Mucosa of gallbladder (tissue), 1 donor: ENCODE measurements at regions not wholly inside any gene's neighbourhood (a gene's known extent, or its start where the extent isn't known, plus 50 kb on each side); places are given as distances from the start of the nearest gene placed in this dataset.
"Not testable (repeated sequence)": the region's sequence is repeated elsewhere in the genome, so short reads cannot be mapped to it uniquely, and the experiment has no call there.

Source experiments
- DNase-seq: peaks from one replicate; pipeline ENCODE4 v3.0.0-alpha.2; 2020; ENCODE audit warnings: low spot score
- donor health status: DM: no; HTN: no; CAD: no.

DNA sequence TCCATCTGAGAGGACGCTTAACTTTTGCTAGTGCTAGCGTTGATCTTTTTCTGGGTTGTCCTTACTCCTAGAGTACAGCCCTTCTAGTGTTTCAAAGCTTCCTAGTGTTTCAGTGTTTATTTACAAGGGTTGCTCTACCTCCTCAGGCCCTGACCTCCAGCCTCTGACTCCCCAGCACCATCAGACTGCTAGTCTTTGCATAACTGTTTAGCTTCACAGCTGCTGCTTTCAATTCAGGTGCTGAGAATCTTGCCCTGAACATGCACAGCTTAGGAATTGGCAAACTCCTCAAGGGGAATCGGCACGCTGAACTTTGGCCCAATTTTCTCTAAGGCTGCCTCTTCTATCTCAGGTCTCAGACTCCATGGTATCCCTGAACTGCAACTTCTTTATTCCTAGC, 52.9 kb downstream of the OR52B4 start:
- not testable (repeated sequence) for DNase-seq

DNA sequence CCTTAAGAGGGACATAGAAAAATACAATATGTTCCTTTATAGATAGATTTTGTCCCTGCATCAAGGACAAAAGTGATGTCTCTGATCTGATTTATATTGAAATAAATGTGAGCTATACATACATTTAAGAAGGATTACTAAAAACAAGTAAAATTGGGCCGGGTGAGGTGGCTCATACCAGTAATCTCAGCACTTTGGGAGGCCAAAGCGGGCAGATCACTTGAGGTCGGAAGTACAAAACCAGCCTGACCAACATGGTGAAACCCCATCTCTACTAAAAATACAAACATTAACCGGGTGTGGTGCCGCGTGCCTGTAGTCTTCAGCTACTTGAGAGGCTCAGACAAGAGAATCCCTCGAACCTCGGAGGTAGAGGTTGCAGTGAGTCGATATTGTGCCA, 91.0 kb downstream of the OR52B4 start:
- not testable (repeated sequence) for DNase-seq

DNA sequence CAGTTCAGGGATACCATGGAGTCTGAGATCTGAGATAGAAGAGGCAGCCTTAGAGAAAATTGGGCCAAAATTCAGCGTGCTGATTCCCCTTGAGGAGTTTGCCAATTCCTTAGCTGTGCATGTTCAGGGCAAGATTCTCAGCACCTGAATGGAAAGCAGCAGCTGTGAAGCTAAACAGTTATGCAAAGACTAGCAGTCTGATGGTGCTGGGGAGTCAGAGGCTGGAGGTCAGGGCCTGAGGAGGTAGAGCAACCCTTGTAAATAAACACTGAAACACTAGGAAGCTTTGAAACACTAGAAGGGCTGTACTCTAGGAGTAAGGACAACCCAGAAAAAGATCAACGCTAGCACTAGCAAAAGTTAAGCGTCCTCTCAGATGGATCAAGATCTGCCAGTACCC, 117.1 kb downstream of the OR52B4 start:
- not testable (repeated sequence) for DNase-seq

DNA sequence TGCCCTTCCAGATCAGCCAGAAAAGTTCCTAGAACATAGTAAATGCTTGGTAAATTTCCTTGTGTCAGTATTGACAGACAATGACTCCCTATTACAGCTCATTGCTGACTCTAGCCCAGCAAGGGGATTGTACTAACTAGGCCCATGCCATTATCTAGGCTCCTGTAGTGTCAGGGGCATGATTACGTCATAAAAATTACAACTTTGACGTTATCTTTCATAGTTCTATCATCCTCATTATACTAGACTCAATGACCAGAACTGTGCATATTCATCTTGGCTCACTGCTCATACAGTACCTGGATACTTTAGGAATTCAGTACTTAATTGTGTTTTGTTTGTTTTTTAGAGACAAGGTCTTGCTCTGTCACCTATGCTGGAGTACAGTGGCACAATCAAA, 118.7 kb downstream of the OR52B4 start:
- not testable (repeated sequence) for DNase-seq

DNA sequence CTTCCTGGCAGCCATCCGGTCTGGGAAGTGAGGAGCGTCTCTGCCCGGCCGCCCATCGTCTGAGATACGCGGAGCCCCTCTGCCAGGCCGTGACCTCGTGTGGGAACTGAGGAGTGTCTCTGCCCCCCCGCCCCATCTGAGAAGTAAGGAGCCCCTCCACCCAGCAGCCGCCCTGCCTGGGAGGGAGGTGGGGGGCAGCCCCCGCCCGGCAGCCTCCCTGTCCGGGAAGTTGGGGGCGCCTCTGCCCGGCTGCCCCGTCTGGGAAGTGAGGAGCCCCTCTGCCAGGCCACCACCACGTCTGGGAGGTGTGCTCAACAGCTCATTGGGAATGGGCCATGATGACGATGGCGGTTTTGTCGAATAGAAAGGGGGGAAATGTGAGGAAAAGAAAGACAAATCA, 130.4 kb downstream of the OR52B4 start:
- not testable (repeated sequence) for DNase-seq

DNA sequence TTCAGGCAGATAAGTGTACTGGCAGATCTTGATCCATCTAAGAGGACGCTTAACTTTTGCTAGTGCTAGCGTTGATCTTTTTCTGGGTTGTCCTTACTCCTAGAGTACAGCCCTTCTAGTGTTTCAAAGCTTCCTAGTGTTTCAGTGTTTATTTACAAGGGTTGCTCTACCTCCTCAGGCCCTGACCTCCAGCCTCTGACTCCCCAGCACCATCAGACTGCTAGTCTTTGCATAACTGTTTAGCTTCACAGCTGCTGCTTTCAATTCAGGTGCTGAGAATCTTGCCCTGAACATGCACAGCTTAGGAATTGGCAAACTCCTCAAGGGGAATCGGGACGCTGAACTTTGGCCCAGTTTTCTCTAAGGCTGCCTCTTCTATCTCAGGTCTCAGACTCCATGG, 124.3 kb downstream of the RRM1 start:
- DNase-seq, result not testable (repeated sequence)

DNA sequence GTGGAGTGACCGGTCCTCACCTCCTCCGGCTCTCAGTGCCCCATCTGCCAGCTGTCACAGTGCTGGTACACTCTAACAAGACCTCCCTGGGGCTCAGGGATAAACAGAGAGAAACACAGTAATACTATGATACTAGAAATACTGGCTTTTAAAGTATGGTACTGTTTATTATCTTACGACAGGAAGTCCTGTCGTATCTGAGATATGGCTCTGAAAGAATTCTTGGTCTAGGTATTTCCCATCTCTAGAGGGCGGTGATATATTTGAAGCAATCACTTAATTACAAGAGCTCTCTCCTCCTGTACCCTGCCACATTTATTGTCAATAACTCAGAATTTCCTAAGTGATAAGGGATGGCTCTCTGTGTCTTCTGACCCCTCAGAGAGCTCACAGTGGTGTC, 119.1 kb downstream of the RRM1 start:
- DNase-seq, result no peak

DNA sequence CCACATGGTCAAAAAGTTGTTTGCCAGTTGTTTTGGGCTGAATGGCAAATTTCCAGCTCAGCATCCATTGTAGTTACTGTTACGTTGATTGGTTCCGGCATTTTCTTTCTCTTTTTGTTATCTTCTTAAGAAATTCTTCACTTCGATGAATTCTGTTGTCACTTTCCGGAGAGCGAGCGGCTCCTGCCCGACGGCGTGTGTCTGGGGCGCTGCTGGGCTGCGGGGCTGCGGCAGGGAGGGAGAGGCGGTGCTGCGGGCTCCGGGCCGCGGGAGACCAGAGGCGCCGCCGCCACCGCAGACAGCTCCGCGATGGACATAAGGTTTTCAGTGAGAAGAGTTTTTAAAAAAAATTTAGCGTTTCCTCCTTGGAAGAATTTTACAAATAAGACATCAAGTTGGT, 117.4 kb downstream of the RRM1 start:
- DNase-seq, result no peak

DNA sequence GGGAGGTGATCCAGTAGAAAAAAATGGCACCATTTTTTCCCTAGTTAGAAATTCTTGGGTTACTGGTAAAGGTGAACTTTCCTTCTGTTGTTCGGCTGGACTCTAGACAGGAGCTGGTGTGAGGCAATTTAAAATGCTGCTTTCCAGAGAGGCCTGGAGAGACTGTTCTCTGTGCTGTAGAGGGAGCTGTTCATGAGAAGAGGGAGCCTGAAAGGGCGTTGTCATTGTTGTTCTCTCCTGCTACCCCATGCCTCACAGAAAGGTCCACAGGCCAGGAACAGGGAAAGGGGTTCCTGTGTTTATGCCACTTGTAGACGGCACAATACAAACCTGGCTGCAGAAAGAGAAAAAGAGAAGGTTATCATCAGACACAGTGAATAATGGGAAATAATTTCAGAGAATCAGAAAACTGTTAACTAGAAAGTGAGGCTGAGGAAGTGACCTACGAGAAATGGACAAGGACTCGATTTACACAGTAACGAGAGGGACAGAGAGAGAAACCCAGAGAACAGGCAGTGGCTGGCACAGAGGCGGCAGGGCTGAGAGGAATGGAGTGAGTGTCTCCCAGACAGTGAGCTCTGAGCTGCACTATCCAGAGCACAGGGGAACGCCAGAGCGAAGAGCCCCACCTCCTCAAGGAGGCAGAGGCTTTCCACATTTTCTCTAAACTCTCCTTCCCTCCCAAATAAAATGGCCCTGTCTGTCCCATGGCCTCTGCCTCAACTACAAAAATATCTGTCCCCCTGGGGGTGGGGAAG, 109.2 kb downstream of the RRM1 start:
- no peak for DNase-seq

DNA sequence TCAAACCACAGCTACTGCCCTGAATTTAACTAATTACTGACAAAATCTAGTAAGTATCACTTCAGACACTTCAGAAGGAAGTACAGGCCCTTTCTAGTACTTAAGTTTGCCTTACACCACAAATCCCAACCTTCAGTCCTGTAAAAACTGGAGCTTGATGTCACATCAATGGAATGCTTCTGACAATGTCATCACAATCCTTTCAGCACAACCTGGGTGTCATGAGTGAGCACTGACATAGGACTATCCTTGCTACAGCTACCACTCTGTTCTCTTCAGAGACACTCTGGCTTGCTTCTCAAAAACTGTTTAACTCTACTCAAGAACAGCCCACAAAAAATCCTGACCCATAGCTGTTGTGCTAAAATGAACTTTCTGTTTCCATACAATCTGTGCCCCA, 108.2 kb downstream of the RRM1 start:
- no peak for DNase-seq

DNA sequence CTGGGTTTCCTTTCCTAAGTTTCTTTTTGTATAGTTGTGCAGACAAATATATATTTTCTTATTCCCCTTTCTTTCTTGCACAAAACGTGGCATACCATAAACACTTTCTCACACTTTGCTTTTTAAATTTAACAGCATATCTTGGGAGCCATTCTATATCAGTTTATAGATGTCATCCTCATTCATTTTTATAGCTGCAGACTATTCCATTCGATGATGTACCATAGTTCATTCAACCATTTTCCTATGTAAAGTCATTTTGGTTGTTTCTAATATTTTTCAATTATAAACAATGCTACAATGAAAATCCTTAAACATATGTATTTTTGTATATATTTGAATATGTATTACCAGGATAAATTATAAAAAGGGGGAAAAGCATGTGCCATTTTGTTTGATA, 102.5 kb downstream of the RRM1 start:
- DNase-seq, result no peak

DNA sequence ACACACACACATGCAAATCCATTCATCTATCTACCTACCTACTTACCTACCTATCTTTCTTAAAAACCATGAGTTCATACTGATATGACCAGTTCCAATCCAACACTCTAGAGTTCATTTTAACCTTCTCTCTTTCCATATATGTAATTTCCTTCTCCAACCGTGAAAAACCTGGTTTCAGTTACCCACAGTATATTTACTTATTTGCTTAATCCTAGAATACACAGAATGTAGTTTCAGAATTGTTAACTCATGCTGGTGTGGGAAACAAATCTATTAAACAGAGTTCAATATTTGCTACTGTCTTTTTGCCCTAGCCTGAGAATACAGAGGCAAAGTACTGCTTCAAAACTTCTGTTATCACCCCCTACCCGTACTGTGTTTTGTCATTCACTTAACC, 101.3 kb downstream of the RRM1 start:
- no peak for DNase-seq

DNA sequence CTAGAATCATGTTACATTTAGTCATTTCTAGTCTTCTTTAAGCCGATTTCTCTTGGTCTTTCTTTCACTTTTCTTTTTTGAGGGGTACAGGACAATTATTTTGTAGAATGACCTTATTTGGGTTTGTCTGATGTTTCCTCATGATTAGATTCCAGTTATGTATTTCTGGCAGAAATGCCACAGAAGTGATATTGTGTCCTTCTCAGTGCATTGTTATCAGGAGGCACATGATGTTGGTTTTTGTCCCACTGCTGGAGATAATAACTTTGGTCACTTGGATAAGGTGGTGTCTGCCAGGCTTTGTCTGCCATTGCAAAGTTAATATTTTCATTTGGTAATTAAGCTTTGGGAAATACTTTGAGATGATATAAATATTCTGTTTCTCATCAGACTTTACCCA, 100.3 kb downstream of the RRM1 start:
- DNase-seq, result no peak

DNA sequence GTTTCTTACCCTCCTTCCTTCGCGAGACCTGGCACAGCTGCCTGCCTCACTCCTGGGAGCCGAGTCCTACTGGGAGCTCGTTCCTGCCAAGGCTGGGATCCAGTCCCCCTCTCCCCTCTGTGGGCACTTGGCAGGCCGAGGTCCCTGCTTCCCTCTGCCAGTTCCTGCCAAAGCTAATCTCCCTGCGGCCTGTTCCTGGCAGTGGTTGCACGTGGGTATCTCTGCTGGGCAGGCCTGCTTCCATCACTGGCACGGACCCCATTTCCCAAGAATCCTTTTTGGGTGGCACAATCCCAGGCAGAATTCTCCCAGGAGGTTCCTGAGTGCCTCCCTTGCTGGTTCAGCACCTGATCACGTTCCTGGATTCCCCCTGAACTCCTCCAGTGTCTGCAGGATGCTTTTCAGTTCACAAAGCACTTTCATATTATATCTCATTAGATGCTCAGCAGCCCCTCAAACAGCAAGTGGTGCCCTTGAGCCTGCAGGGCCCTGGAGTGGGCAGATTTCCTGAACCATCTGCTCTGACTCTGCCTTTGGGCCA, 96.5 kb downstream of the RRM1 start:
- DNase-seq, result peak; percentile 24

DNA sequence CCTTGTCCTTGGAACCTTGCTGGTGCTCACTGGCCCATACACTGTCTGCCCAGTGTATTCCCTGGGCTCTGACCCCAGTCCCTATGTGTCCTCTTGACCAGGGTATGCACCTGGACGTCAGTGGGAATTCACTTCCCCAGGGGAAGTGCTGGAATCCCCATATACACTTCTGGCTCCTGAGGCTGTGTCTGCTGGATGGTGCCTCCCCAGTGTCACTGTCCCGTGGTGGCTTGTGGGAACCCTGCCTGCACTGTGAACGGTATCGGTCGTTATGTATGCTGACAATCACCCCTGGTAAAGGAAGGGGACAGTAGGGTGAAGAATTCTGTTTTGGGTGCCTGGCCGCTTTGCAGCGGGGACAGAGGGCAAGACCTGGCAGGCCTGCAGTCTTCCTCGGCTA, 95.9 kb downstream of the RRM1 start:
- DNase-seq, result no peak

DNA sequence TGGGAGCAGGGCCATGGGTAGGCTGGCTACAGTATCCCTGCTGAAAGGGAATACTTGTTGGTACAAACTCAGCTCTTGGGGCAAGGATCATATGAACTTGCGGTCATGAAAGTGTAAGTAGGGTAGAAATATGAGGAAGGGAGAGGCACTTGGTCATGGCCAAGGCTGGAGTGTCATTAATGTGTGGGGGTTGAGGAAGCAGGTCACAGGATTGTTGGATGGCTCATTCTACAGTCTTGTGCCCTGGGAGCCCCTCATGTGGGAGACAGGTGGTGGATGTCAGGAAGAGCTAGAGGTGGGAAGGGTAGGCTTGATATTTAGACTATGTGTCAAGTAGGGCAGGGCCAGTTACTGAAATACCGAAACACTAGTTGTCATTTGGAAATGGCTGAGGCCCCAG, 95.5 kb downstream of the RRM1 start:
- no peak for DNase-seq
